H9 (cell line): ENCODE measurements at regions not wholly inside any gene's neighbourhood (a gene's known extent, or its start where the extent isn't known, plus 50 kb on each side); places are given as distances from the start of the nearest gene placed in this dataset.

Experiments
- DNase-seq: peaks from one replicate; pipeline ENCODE4 v3.0.0-alpha.2; 2017
- H2AFZ ChIP-seq: one replicate; pipeline ENCODE4 v1.6.1; 2013; ENCODE audit warnings: mild to moderate bottlenecking, low read length, control low read depth, moderate library complexity
- H2AK5ac ChIP-seq: 2 replicates; pipeline ENCODE4 v1.6.1; 2013; ENCODE audit warnings: low read length, control low read depth, mixed read lengths; ENCODE audit not compliant: insufficient read length
- H2BK120ac ChIP-seq: one replicate; pipeline ENCODE4 v1.6.1; 2013; ENCODE audit warnings: low read depth, mild to moderate bottlenecking, low read length, control low read depth, inconsistent platforms; ENCODE audit not compliant: poor library complexity, severe bottlenecking
- H2BK12ac ChIP-seq: 2 replicates; pipeline ENCODE4 v1.6.1; 2013; ENCODE audit warnings: low read length, control low read depth, mixed read lengths, low read depth; ENCODE audit not compliant: insufficient read length
- H2BK15ac ChIP-seq: 2 replicates; pipeline ENCODE4 v1.6.1; 2013; ENCODE audit warnings: low read depth, low read length, control low read depth
- H2BK20ac ChIP-seq: one replicate; pipeline ENCODE4 v1.6.1; 2013; ENCODE audit warnings: low read depth, mild to moderate bottlenecking, low read length, control low read depth, inconsistent platforms; ENCODE audit not compliant: poor library complexity, severe bottlenecking
- H2BK5ac ChIP-seq: 2 replicates; pipeline ENCODE4 v1.6.1; 2013; ENCODE audit warnings: low read length, control low read depth, mixed read lengths; ENCODE audit not compliant: insufficient read length
- H3K14ac ChIP-seq: 2 replicates; pipeline ENCODE4 v1.6.1; 2013; ENCODE audit warnings: low read length, control low read depth; ENCODE audit not compliant: insufficient read depth
- H3K18ac ChIP-seq: 2 replicates; pipeline ENCODE4 v1.6.1; 2013; ENCODE audit warnings: low read depth, mild to moderate bottlenecking, mixed read lengths, low read length, control low read depth; ENCODE audit not compliant: insufficient read length
- H3K23ac ChIP-seq: 2 replicates; pipeline ENCODE4 v1.6.1; 2013; ENCODE audit warnings: low read length, control low read depth, mixed read lengths, low read depth; ENCODE audit not compliant: insufficient read length
- H3K23me2 ChIP-seq: 2 replicates; pipeline ENCODE4 v1.6.1; 2013; ENCODE audit warnings: low read depth, mild to moderate bottlenecking, mixed read lengths, low read length, control low read depth; ENCODE audit not compliant: insufficient read length, poor library complexity, severe bottlenecking
- H3K27ac ChIP-seq: 2 replicates; pipeline ENCODE4 v1.5.1; 2013; ENCODE audit warnings: low read length, control low read depth, mixed read lengths, low read depth; ENCODE audit not compliant: insufficient read length
- H3K27me3 ChIP-seq: 2 replicates; pipeline ENCODE4 v1.6.1; 2013; ENCODE audit warnings: low read length, control low read depth, inconsistent platforms; ENCODE audit not compliant: insufficient read depth
- H3K4ac ChIP-seq: 2 replicates; pipeline ENCODE4 v1.6.1; 2013; ENCODE audit warnings: low read depth, mild to moderate bottlenecking, control low read depth, inconsistent platforms, low read length, moderate library complexity
- H3K4me1 ChIP-seq: 2 replicates; pipeline ENCODE4 v1.6.1; 2013; ENCODE audit warnings: low read length, control low read depth, inconsistent platforms; ENCODE audit not compliant: insufficient read depth
- H3K4me2 ChIP-seq: 2 replicates; pipeline ENCODE4 v1.6.1; 2013; ENCODE audit warnings: low read length, control low read depth, mixed read lengths; ENCODE audit not compliant: insufficient read length, insufficient read depth
- H3K56ac ChIP-seq: 2 replicates; pipeline ENCODE4 v1.6.1; 2013; ENCODE audit warnings: low read depth, mild to moderate bottlenecking, mixed read lengths, low read length, control low read depth; ENCODE audit not compliant: insufficient read length
- H3K79me1 ChIP-seq: 2 replicates; pipeline ENCODE4 v1.6.1; 2013; ENCODE audit warnings: low read depth, mild to moderate bottlenecking, moderate library complexity, low read length, control low read depth, inconsistent platforms; ENCODE audit not compliant: insufficient read depth, poor library complexity, severe bottlenecking
- H3K79me2 ChIP-seq: 2 replicates; pipeline ENCODE4 v1.6.1; 2013; ENCODE audit warnings: low read length, control low read depth, inconsistent platforms; ENCODE audit not compliant: insufficient read depth
- H3K9ac ChIP-seq: 2 replicates; pipeline ENCODE4 v1.6.1; 2013; ENCODE audit warnings: low read length, control low read depth, mixed read lengths; ENCODE audit not compliant: insufficient read length; ENCODE audit errors: extremely low read depth
- H3K9me3 ChIP-seq: one replicate; pipeline ENCODE4 v1.6.1; 2013; ENCODE audit warnings: low read depth, low read length, inconsistent platforms; ENCODE audit not compliant: control insufficient read depth
- H3T11ph ChIP-seq: one replicate; pipeline ENCODE4 v1.6.1; 2013; ENCODE audit warnings: mild to moderate bottlenecking, low read length, control low read depth, inconsistent platforms
- H4K20me1 ChIP-seq: one replicate; pipeline ENCODE4 v1.6.1; 2013; ENCODE audit not compliant: control insufficient read depth, insufficient read length, insufficient read depth
- H4K5ac ChIP-seq: 2 replicates; pipeline ENCODE4 v1.6.1; 2013; ENCODE audit warnings: low read depth, mild to moderate bottlenecking, mixed read lengths, low read length, control low read depth; ENCODE audit not compliant: insufficient read length
- H4K8ac ChIP-seq: replicated peaks from 2 replicates; pipeline ENCODE4 v1.6.1; 2013; ENCODE audit warnings: low read length, control low read depth, mixed read lengths, low read depth; ENCODE audit not compliant: insufficient read length
- H4K91ac ChIP-seq: 2 replicates; pipeline ENCODE4 v1.6.1; 2013; ENCODE audit warnings: low read depth, mild to moderate bottlenecking, moderate library complexity, mixed read lengths, low read length, control low read depth; ENCODE audit not compliant: insufficient read length
- H3K27ac Mint-ChIP-seq, 3 experiments: 2 replicates in 2 of 3; 3 replicates in 1 of 3; pipeline ENCODE4 v1.8.0; 2020 to 2021; ENCODE audit warnings: mixed read lengths in 3 of 3, mild to moderate bottlenecking in 1 of 3, moderate library complexity in 1 of 3
- H3K27me3 Mint-ChIP-seq: 2 replicates; pipeline ENCODE4 v1.8.0; 2021; ENCODE audit warnings: low read depth, mild to moderate bottlenecking, moderate library complexity, mixed read lengths
- H3K36me3 Mint-ChIP-seq, 3 experiments: 2 replicates in 2 of 3; 3 replicates in 1 of 3; pipeline ENCODE4 v1.8.0; 2020 to 2021; ENCODE audit warnings: low read depth in 3 of 3, mixed read lengths in 3 of 3; ENCODE audit not compliant: insufficient read depth in 1 of 3
- H3K4me1 Mint-ChIP-seq, 2 experiments: 2 replicates each; pipeline ENCODE4 v1.8.0; 2020; ENCODE audit warnings: mixed read lengths in 2 of 2
- H3K4me3 Mint-ChIP-seq, 2 experiments: 2 replicates in 1 of 2; 3 replicates in 1 of 2; pipeline ENCODE4 v1.8.0; 2020 to 2021; ENCODE audit warnings: mild to moderate bottlenecking in 2 of 2, mixed read lengths in 2 of 2, moderate library complexity in 1 of 2
- H3K9me3 Mint-ChIP-seq, 2 experiments: 2 replicates in 1 of 2; 3 replicates in 1 of 2; pipeline ENCODE4 v1.8.0; 2020; ENCODE audit warnings: mild to moderate bottlenecking in 2 of 2, mixed read lengths in 2 of 2, moderate library complexity in 1 of 2
- CTCF ChIP-seq: fragments of 200-600 bp; sonication (generic); conservative IDR thresholded peaks from 3 replicates; pipeline ENCODE4 v1.8.0; 2021; ENCODE audit warnings: antibody characterized with exemption, mild to moderate bottlenecking
- WGBS: extraction: QIAGEN DNeasy Blood & Tissue Kit; methylation state at CpG from one replicate; pipeline ENCODE4 v1.1.7; 2013; ENCODE audit warnings: missing lambda C conversion rate, low lambda C conversion rate, mixed read lengths; ENCODE audit not compliant: insufficient read length; ENCODE audit errors: extremely low coverage; 5-methylcytosine and 5-hydroxymethylcytosine counted together

- H2BK5ac ChIP-seq, result no peak overlapping the region
- H3K14ac ChIP-seq, result no peak overlapping the region
- H3K79me2 ChIP-seq, result no peaks in the 10 kb centered on the region
- H3K4me2 ChIP-seq, result no peak overlapping the region
- WGBS, result no CpG with 5 or more reads among the region's 5 CpGs
- no peak overlapping the region for H4K5ac ChIP-seq
- no peaks in the 10 kb centered on the region for H3K79me1 ChIP-seq
- H2BK12ac ChIP-seq, result no peak overlapping the region
- H4K8ac ChIP-seq, result no peak overlapping the region
- H2BK15ac ChIP-seq, result no peak overlapping the region
- no peaks in the 10 kb centered on the region for H3K9me3 ChIP-seq
- TF ChIP-seq CTCF, result no peak
- no peak overlapping the region for H3K9ac ChIP-seq
- no peak overlapping the region for H2BK120ac ChIP-seq
- peaks cover 2% of the 10 kb centered on the region for H3K27me3 Mint-ChIP-seq
- no peaks in the 10 kb centered on the region for H3K23me2 ChIP-seq
- H3K56ac ChIP-seq, result no peak overlapping the region
- H3K4me1 Mint-ChIP-seq, result peaks cover 11 to 17% of the 10 kb centered on the region in 2 experiments
- no peak overlapping the region for H3K4ac ChIP-seq
- H2BK20ac ChIP-seq, result no peak overlapping the region
- no peaks in the 10 kb centered on the region for H3K36me3 Mint-ChIP-seq
- no peak overlapping the region for H2AFZ ChIP-seq
- no peak overlapping the region for H4K91ac ChIP-seq
- H3K27me3 ChIP-seq, result no peaks in the 10 kb centered on the region
- no peaks in the 10 kb centered on the region for H4K20me1 ChIP-seq
- H3K18ac ChIP-seq, result no peak overlapping the region
- no peak overlapping the region for H3K27ac ChIP-seq
- no peaks in the 10 kb centered on the region; a peak in 1 of 5 replicates for H3K9me3 Mint-ChIP-seq
- DNase-seq, result no peak
- no peak overlapping the region for H3T11ph ChIP-seq
- H2AK5ac ChIP-seq, result no peak overlapping the region
- H3K27ac Mint-ChIP-seq, result no peak overlapping the region
- no peak overlapping the region for H3K23ac ChIP-seq
- no peaks in the 10 kb centered on the region for H3K4me1 ChIP-seq
- H3K4me3 Mint-ChIP-seq, result no peak overlapping the region
These were observed 194.9 kb downstream of the SCP2D1 start for GRCh38 chr20:19008497-19008896.
